ENCODE measurements at regions not wholly inside any gene's neighbourhood (a gene's known extent, or its start where the extent isn't known, plus 50 kb on each side); places are given as distances from the start of the nearest gene placed in this dataset.

GRCh38 chr20:20971810-20972209 lies 134.3 kb downstream of the LINC00237 start:
- TF ChIP-seq FOXP2 (optimal IDR thresholded peaks at IDR 0.05; ENCODE audit: borderline replicate concordance, extremely low read depth, extremely low read length, insufficient read depth) = no peak
- no peak for TF ChIP-seq SIN3A (IDR thresholded peaks at IDR 0.05; ENCODE audit: borderline replicate concordance, insufficient read depth, low read length)

DNA sequence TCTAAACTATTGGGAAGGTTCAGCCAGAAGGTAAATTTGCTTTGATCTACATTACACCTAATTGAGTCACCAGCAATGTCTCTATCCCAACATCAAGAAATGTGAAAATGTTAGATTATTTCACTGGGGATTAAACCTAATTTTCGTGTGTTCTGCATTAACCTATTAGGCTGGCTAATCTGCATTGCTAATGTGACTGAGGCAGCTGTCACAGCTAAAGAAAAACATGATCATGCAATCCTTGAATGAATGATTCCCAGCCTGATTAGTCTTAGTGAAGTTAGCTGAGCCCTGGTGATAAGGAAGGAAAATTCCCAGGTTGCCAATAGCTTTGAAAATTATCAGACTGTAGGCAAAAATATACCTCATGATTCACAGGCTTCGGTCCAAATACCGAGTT lies 135.3 kb downstream of the LINC00237 start:
- no peak for TF ChIP-seq REST (IDR thresholded peaks at IDR 0.05; ENCODE audit: insufficient read depth in 1 of 2, low read depth in 2 of 2, low read length in 2 of 2)
- TF ChIP-seq SIN3A (IDR thresholded peaks at IDR 0.05; ENCODE audit: borderline replicate concordance, insufficient read depth, low read length) = no peak
- TF ChIP-seq FOXP2 (optimal IDR thresholded peaks at IDR 0.05; ENCODE audit: borderline replicate concordance, extremely low read depth, extremely low read length, insufficient read depth) = no peak
- no peak for TF ChIP-seq POLR2AphosphoS5 (IDR thresholded peaks at IDR 0.05; ENCODE audit: low read depth, low read length)
- TF ChIP-seq TAF1 (IDR thresholded peaks at IDR 0.05; ENCODE audit: borderline replicate concordance, insufficient read depth, low read length) = no peak

DNA sequence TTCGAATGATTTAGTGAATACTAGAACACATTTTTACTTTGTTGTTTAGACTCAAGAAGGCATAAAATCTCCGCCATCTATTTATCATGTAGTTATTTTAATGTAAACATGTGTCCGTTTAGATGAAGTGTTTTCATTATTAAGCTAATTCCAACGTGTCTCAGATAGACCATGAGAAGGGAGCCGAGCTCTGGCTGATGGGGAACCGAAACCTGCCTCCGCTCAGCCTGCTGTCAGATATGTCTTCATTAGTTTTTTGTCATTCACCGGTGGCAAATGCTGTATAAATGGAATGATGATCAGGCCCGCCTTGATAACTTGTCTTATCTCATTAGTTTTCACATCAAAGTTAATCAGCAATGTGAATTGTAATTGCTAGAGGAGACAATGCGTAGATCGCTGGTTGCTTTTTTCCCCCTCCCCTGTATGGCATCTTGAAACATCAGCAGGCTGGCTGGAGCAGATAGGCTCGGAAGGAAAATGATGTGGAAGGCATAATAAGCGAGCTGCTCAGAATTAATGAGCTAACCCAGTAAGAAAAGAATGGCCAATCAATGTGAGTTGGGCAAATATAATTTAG lies 136.4 kb downstream of the LINC00237 start:
- TF ChIP-seq SIN3A (IDR thresholded peaks at IDR 0.05; ENCODE audit: borderline replicate concordance, insufficient read depth, low read length) (no peak), FOXP2 (optimal IDR thresholded peaks at IDR 0.05; ENCODE audit: borderline replicate concordance, extremely low read depth, extremely low read length, insufficient read depth) (no peak), TAF1 (IDR thresholded peaks at IDR 0.05; ENCODE audit: borderline replicate concordance, insufficient read depth, low read length) (no peak), POLR2AphosphoS5 (IDR thresholded peaks at IDR 0.05; ENCODE audit: low read depth, low read length) (no peak), REST (IDR thresholded peaks at IDR 0.05; ENCODE audit: insufficient read depth in 1 of 2, low read depth in 2 of 2, low read length in 2 of 2) (no peak)

GRCh38 chr20:20967564-20968184 lies 138.5 kb downstream of the LINC00237 start:
- no peak for TF ChIP-seq POLR2AphosphoS5 (IDR thresholded peaks at IDR 0.05; ENCODE audit: low read depth, low read length)
- TF ChIP-seq SIN3A (IDR thresholded peaks at IDR 0.05; ENCODE audit: borderline replicate concordance, insufficient read depth, low read length) = no peak
- TF ChIP-seq TAF1 (IDR thresholded peaks at IDR 0.05; ENCODE audit: borderline replicate concordance, insufficient read depth, low read length) = no peak
- TF ChIP-seq FOXP2 (optimal IDR thresholded peaks at IDR 0.05; ENCODE audit: borderline replicate concordance, extremely low read depth, extremely low read length, insufficient read depth) = no peak
- no peak for TF ChIP-seq REST (IDR thresholded peaks at IDR 0.05; ENCODE audit: insufficient read depth in 1 of 2, low read depth in 2 of 2, low read length in 2 of 2)

GRCh38 chr20:20966171-20966570 lies 140.0 kb downstream of the LINC00237 start:
- TF ChIP-seq FOXP2 (optimal IDR thresholded peaks at IDR 0.05; ENCODE audit: borderline replicate concordance, extremely low read depth, extremely low read length, insufficient read depth) (no peak), TAF1 (IDR thresholded peaks at IDR 0.05; ENCODE audit: borderline replicate concordance, insufficient read depth, low read length) (no peak), SIN3A (IDR thresholded peaks at IDR 0.05; ENCODE audit: borderline replicate concordance, insufficient read depth, low read length) (no peak), POLR2AphosphoS5 (IDR thresholded peaks at IDR 0.05; ENCODE audit: low read depth, low read length) (no peak), REST (IDR thresholded peaks at IDR 0.05; ENCODE audit: insufficient read depth in 1 of 2, low read depth in 2 of 2, low read length in 2 of 2) (no peak)
